Hepatocyte (in vitro differentiated cells): ENCODE measurements at regions not wholly inside any gene's neighbourhood (a gene's known extent, or its start where the extent isn't known, plus 50 kb on each side); places are given as distances from the start of the nearest gene placed in this dataset.

Experiments
- CTCF ChIP-seq: fragments of 200-600 bp; sonication (generic); IDR thresholded peaks from 2 replicates; pipeline ENCODE4 v1.5.1; 2016; ENCODE audit warnings: antibody characterized with exemption, mild to moderate bottlenecking; ENCODE audit not compliant: poor library complexity
- EZH2 ChIP-seq: fragments of 200-600 bp; sonication (generic); IDR thresholded peaks from 2 replicates; pipeline ENCODE4 v1.6.1; 2016; ENCODE audit warnings: antibody characterized with exemption, mild to moderate bottlenecking, borderline replicate concordance
- EZH2phosphoT487 ChIP-seq: fragments of 200-600 bp; sonication (generic); IDR thresholded peaks from one replicate; pipeline ENCODE4 v1.6.1; 2018; ENCODE audit warnings: antibody characterized with exemption, mild to moderate bottlenecking, low read depth, moderate library complexity; ENCODE audit not compliant: unreplicated experiment, severe bottlenecking

DNA sequence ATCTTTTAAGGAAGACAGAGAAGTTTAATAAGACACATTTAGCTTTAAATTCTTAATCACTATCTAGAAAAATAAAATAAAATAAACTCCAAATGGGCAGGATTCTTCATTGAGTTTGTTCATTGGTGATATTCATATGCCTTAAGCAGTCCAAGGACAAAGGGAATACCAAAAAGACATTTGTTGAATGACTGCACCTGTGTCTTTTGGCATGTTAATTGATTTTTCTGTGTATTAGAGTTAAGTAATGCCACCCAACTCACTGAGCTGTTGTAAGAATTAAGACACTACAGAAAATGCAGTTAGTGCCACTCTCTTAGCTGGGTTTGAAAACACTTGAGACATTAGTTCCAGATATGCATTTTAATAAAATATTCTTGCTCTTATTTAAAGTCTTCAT lies 683.6 kb upstream of the ROBO1 start:
- TF ChIP-seq CTCF = no peak
- no peak for TF ChIP-seq EZH2
- TF ChIP-seq EZH2phosphoT487 = no peak
